ENCODE measurements at regions not wholly inside any gene's neighbourhood (a gene's known extent, or its start where the extent isn't known, plus 50 kb on each side); places are given as distances from the start of the nearest gene placed in this dataset.

GRCh38 chr4:181690498-181690897 is 552.7 kb upstream of the TENM3 start:
- H3K9me3 ChIP-seq (ENCODE audit: control insufficient read depth, low read length): no peaks in the 10 kb centered on the region
- no peaks in the 10 kb centered on the region for H3K27me3 ChIP-seq (ENCODE audit: control insufficient read depth, insufficient read depth)
- no peak overlapping the region for H3K4me3 ChIP-seq (ENCODE audit: low read length)
- intact Hi-C loops (cut with DNase I): no loop called here
- no peak overlapping the region for H3K27ac ChIP-seq (ENCODE audit: low read length)
- no peak for DNase-seq
- WGBS: 54% methylated on average over 2 of the region's 2 CpGs
- ATAC-seq: no peak
- no peaks in the 10 kb centered on the region for H3K4me1 ChIP-seq (ENCODE audit: control insufficient read depth, insufficient read depth, low read length)

- no peaks in the 10 kb centered on the region for H3K9me3 ChIP-seq (ENCODE audit: control insufficient read depth, low read length)
- no peaks in the 10 kb centered on the region for H3K4me1 ChIP-seq (ENCODE audit: control insufficient read depth, insufficient read depth, low read length)
- ATAC-seq: no peak
- no peak for DNase-seq
- intact Hi-C loops (cut with DNase I): no loop called here
- no peak overlapping the region for H3K4me3 ChIP-seq (ENCODE audit: low read length)
- WGBS: 82% methylated on average over 5 of the region's 5 CpGs
- no peaks in the 10 kb centered on the region for H3K27me3 ChIP-seq (ENCODE audit: control insufficient read depth, insufficient read depth)
- no peak overlapping the region for H3K27ac ChIP-seq (ENCODE audit: low read length)
These were observed 550.2 kb upstream of the TENM3 start for GRCh38 chr4:181692965-181693364.

- Histone ChIP-seq H3K9me3 (ENCODE audit: control insufficient read depth, low read length) (no peaks in the 10 kb centered on the region), H3K27me3 (ENCODE audit: control insufficient read depth, insufficient read depth) (no peaks in the 10 kb centered on the region), H3K27ac (ENCODE audit: low read length) (no peak overlapping the region), H3K4me3 (ENCODE audit: low read length) (no peak overlapping the region), H3K4me1 (ENCODE audit: control insufficient read depth, insufficient read depth, low read length) (no peaks in the 10 kb centered on the region)
- no peak for ATAC-seq
- no peak for DNase-seq
- intact Hi-C loops (cut with DNase I): no loop called here
- WGBS: 69% methylated on average over 7 of the region's 7 CpGs
These were observed 549.7 kb upstream of the TENM3 start for GRCh38 chr4:181693517-181693916.

DNA sequence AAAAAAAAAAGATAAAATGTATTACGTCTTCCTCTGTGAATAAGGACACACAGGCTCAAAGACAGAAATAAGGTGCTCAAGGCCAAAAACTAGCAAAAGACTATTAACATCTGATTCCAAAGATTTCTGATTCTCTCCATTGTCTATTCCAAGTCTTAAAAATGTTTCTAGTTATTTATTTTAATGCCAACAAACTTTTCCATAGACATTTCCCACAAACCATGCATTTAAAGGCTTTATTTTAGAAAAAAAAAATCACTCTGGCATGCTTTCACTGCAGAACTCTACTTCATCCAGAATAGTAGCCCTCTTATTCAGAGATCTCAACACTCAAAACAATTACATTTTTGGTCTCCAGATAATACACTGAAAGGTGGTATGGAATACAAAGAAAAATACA is 545.0 kb upstream of the TENM3 start:
- no peaks in the 10 kb centered on the region for H3K27me3 ChIP-seq (ENCODE audit: control insufficient read depth, insufficient read depth)
- no peak overlapping the region for H3K27ac ChIP-seq (ENCODE audit: low read length)
- WGBS: 66% methylated on average over 1 of the region's 1 CpG
- no peaks in the 10 kb centered on the region for H3K9me3 ChIP-seq (ENCODE audit: control insufficient read depth, low read length)
- intact Hi-C loops (cut with DNase I): no loop called here
- H3K4me1 ChIP-seq (ENCODE audit: control insufficient read depth, insufficient read depth, low read length): no peaks in the 10 kb centered on the region
- ATAC-seq: no peak
- no peak for DNase-seq
- H3K4me3 ChIP-seq (ENCODE audit: low read length): no peak overlapping the region

- DNase-seq: no peak
These were observed 542.0 kb upstream of the TENM3 start for GRCh38 chr4:181701214-181701613.

GRCh38 chr4:181701894-181702293 is 541.3 kb upstream of the TENM3 start:
- 81% methylated on average over 9 of the region's 9 CpGs for WGBS
- Histone ChIP-seq H3K4me3 (ENCODE audit: low read length) (no peak overlapping the region), H3K27me3 (ENCODE audit: control insufficient read depth, insufficient read depth) (no peaks in the 10 kb centered on the region), H3K4me1 (ENCODE audit: control insufficient read depth, insufficient read depth, low read length) (no peaks in the 10 kb centered on the region), H3K27ac (ENCODE audit: low read length) (no peak overlapping the region), H3K9me3 (ENCODE audit: control insufficient read depth, low read length) (no peaks in the 10 kb centered on the region)
- no peak for ATAC-seq
- intact Hi-C loops (cut with DNase I): no loop called here
- DNase-seq: no peak

More at GRCh38 chr4:181701214-181701613, 542.0 kb upstream of the TENM3 start:
- H3K27ac ChIP-seq (ENCODE audit: low read length): no peak overlapping the region
- H3K4me1 ChIP-seq (ENCODE audit: control insufficient read depth, insufficient read depth, low read length): no peaks in the 10 kb centered on the region
- H3K27me3 ChIP-seq (ENCODE audit: control insufficient read depth, insufficient read depth): no peaks in the 10 kb centered on the region
- WGBS: 68% methylated on average over 5 of the region's 5 CpGs
- ATAC-seq: no peak
- intact Hi-C loops (cut with DNase I): no loop called here
- no peak overlapping the region for H3K4me3 ChIP-seq (ENCODE audit: low read length)
- no peaks in the 10 kb centered on the region for H3K9me3 ChIP-seq (ENCODE audit: control insufficient read depth, low read length)

DNA sequence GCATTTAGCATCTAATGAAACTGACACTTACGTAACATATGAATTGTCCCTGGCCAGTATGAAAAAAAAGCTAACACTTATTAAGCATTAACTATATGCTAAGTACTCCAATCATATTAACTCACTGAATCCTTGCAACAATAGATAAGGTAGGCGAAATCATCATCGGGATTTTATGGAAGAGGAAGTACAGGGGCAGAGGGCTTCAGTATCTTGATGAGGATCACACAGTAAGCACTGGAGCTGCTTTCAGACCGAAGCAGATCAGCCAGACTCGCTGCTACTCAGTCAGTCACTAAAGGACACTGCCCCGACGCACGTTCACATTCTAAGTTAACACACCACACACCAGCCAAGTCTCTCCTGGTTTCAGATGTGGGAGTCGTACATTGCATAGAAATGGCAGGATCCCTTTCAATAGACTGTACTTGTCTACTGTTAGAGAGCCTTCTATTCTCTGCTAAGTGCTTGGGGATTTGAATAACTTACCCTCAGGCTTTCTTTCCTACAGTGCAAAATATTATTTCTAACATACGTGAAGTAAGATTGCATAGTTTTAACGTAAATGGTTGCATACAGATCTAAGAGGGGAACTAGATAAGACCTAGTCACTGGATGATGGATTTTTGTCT is 540.2 kb upstream of the TENM3 start:
- WGBS: 50% methylated on average over 11 of the region's 11 CpGs
- ATAC-seq (no peak), DNase-seq (no peak)
- Histone ChIP-seq H3K27me3 (ENCODE audit: control insufficient read depth, insufficient read depth) (no peaks in the 10 kb centered on the region), H3K27ac (ENCODE audit: low read length) (no peak overlapping the region), H3K9me3 (ENCODE audit: control insufficient read depth, low read length) (no peaks in the 10 kb centered on the region), H3K4me3 (ENCODE audit: low read length) (no peak overlapping the region), H3K4me1 (ENCODE audit: control insufficient read depth, insufficient read depth, low read length) (no peaks in the 10 kb centered on the region)
- intact Hi-C loops (cut with DNase I): no loop called here

GRCh38 chr4:181710143-181710542 is 533.1 kb upstream of the TENM3 start:
- no peak for ATAC-seq
- Histone ChIP-seq H3K27me3 (ENCODE audit: control insufficient read depth, insufficient read depth) (no peaks in the 10 kb centered on the region), H3K4me3 (ENCODE audit: low read length) (no peak overlapping the region), H3K4me1 (ENCODE audit: control insufficient read depth, insufficient read depth, low read length) (no peaks in the 10 kb centered on the region), H3K9me3 (ENCODE audit: control insufficient read depth, low read length) (no peaks in the 10 kb centered on the region), H3K27ac (ENCODE audit: low read length) (no peak overlapping the region)
- 86% methylated on average over 7 of the region's 7 CpGs for WGBS
- intact Hi-C loops (cut with DNase I): no loop called here
- no peak for DNase-seq

- Histone ChIP-seq H3K9me3 (ENCODE audit: control insufficient read depth, low read length) (no peaks in the 10 kb centered on the region), H3K4me3 (ENCODE audit: low read length) (no peak overlapping the region), H3K4me1 (ENCODE audit: control insufficient read depth, insufficient read depth, low read length) (no peaks in the 10 kb centered on the region), H3K27ac (ENCODE audit: low read length) (no peak overlapping the region), H3K27me3 (ENCODE audit: control insufficient read depth, insufficient read depth) (no peaks in the 10 kb centered on the region)
- 84% methylated on average over 1 of the region's 1 CpG for WGBS
- intact Hi-C loops (cut with DNase I): no loop called here
- ATAC-seq: no peak
- DNase-seq: no peak
These were observed 531.8 kb upstream of the TENM3 start for GRCh38 chr4:181711387-181711786.

DNA sequence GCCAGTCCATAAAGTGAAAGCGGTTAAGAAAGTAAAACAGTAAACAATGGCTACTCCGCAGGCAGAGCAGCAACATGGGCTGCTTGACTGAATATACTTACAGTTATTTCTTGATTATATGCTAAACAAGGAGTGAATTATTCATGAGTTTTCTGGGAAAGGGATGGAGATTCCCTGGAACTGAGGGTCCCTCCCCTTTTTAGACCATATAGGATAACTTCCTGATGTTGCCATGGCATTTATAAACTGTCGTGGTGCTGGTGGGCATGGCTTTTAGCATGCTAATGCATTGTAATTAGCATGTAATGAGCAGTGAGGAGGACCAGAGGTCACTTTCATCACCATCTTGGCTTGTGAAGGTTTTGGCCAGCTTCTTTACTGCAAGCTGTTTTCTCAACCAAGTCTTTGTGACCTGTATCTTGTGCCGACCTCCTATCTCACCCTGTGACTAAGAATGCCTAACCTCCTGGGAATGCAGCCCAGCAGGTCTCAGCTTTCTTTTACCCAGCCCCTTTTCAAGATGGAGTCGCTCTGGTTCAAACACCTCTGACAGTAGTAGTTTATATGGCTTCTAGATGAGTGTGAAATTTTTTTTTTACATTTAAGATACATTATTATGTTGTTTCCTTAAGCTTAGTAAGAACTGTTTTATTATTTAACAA is 514.8 kb upstream of the TENM3 start:
- Histone ChIP-seq H3K9me3 (ENCODE audit: control insufficient read depth, low read length) (no peaks in the 10 kb centered on the region), H3K4me3 (ENCODE audit: low read length) (no peak overlapping the region), H3K27me3 (ENCODE audit: control insufficient read depth, insufficient read depth) (no peaks in the 10 kb centered on the region), H3K27ac (ENCODE audit: low read length) (no peak overlapping the region), H3K4me1 (ENCODE audit: control insufficient read depth, insufficient read depth, low read length) (no peaks in the 10 kb centered on the region)
- intact Hi-C loops (cut with DNase I): no loop called here
- no peak for ATAC-seq
- 58% methylated on average over 5 of the region's 5 CpGs for WGBS
- no peak for DNase-seq

GRCh38 chr4:181731900-181732299 is 511.3 kb upstream of the TENM3 start:
- WGBS: 65% methylated on average over 1 of the region's 1 CpG
- H3K27me3 ChIP-seq (ENCODE audit: control insufficient read depth, insufficient read depth): no peaks in the 10 kb centered on the region
- H3K4me1 ChIP-seq (ENCODE audit: control insufficient read depth, insufficient read depth, low read length): no peaks in the 10 kb centered on the region
- ATAC-seq (no peak), DNase-seq (no peak)
- H3K9me3 ChIP-seq (ENCODE audit: control insufficient read depth, low read length): no peaks in the 10 kb centered on the region
- no peak overlapping the region for H3K4me3 ChIP-seq (ENCODE audit: low read length)
- intact Hi-C loops (cut with DNase I): no loop called here
- no peak overlapping the region for H3K27ac ChIP-seq (ENCODE audit: low read length)

- 77% methylated on average over 4 of the region's 4 CpGs for WGBS
These were observed 505.5 kb upstream of the TENM3 start for GRCh38 chr4:181737744-181738143.

More at GRCh38 chr4:181737744-181738143, 505.5 kb upstream of the TENM3 start:
- Histone ChIP-seq H3K9me3 (ENCODE audit: control insufficient read depth, low read length) (no peaks in the 10 kb centered on the region), H3K27ac (ENCODE audit: low read length) (no peak overlapping the region), H3K27me3 (ENCODE audit: control insufficient read depth, insufficient read depth) (no peaks in the 10 kb centered on the region), H3K4me1 (ENCODE audit: control insufficient read depth, insufficient read depth, low read length) (no peaks in the 10 kb centered on the region), H3K4me3 (ENCODE audit: low read length) (no peak overlapping the region)
- DNase-seq: no peak
- intact Hi-C loops (cut with DNase I): no loop called here
- no peak for ATAC-seq
